Hypothalamus (tissue), 51 donors: ENCODE measurements at regions not wholly inside any gene's neighbourhood (a gene's known extent, or its start where the extent isn't known, plus 50 kb on each side); places are given as distances from the start of the nearest gene placed in this dataset.
A peak's percentile ranks its signal among the peaks of the same experiment; 100 is the strongest.

ENCODE experiments used
- DNase-seq, 51 donors: peaks; one replicate each; lab custom pipeline; 2025; lab: John Stamatoyannopoulos, UW

- no peak for DNase-seq
These were observed 136.1 kb upstream of the SPACA7 start for GRCh38 chr13:112240076-112240475.

- no peak for DNase-seq
These were observed 134.9 kb upstream of the SPACA7 start for GRCh38 chr13:112241288-112241687.

- no peak for DNase-seq
These were observed 133.4 kb upstream of the SPACA7 start for GRCh38 chr13:112242777-112243176.

- DNase-seq: no peak
These were observed 132.1 kb upstream of the SPACA7 start for GRCh38 chr13:112244061-112244460.

- DNase-seq: no peak
These were observed 131.5 kb upstream of the SPACA7 start for GRCh38 chr13:112244495-112245177.

- DNase-seq: no peak
These were observed 130.9 kb upstream of the SPACA7 start for GRCh38 chr13:112245179-112245724.

GRCh38 chr13:112245989-112246388, 130.2 kb upstream of the SPACA7 start:
- no peak for DNase-seq

- DNase-seq: no peak
These were observed 129.3 kb upstream of the SPACA7 start for GRCh38 chr13:112246731-112247470.

- DNase-seq: no peak
These were observed 128.4 kb upstream of the SPACA7 start for GRCh38 chr13:112247471-112248405.

- DNase-seq: no peak
These were observed 127.8 kb upstream of the SPACA7 start for GRCh38 chr13:112248406-112248760.

GRCh38 chr13:112248862-112249592, 127.1 kb upstream of the SPACA7 start:
- DNase-seq: peak in 1 of 51 donors; percentile 8

GRCh38 chr13:112249644-112250610, 126.2 kb upstream of the SPACA7 start:
- DNase-seq: no peak

GRCh38 chr13:112250788-112251445, 125.2 kb upstream of the SPACA7 start:
- no peak for DNase-seq

GRCh38 chr13:112251930-112252585, 124.1 kb upstream of the SPACA7 start:
- DNase-seq: no peak

GRCh38 chr13:112252804-112253590, 123.2 kb upstream of the SPACA7 start:
- no peak for DNase-seq

- no peak for DNase-seq
These were observed 122.5 kb upstream of the SPACA7 start for GRCh38 chr13:112253631-112254030.
